Stimulated activated naive CD4-positive, alpha-beta T cell treated with Interleukin-2 at 50 U/mL for 16 hours (primary cell): ENCODE measurements at regions not wholly inside any gene's neighbourhood (a gene's known extent, or its start where the extent isn't known, plus 50 kb on each side); places are given as distances from the start of the nearest gene placed in this dataset.
"Not testable (repeated sequence)": the region's sequence is repeated elsewhere in the genome, so short reads cannot be mapped to it uniquely, and the experiment has no call there.

Experiments
- DNase-seq: peaks from one replicate; lab custom pipeline; 2025; lab: John Stamatoyannopoulos, UW

GRCh38 chr10:63921908-63922467, 400.8 kb downstream of the REEP3 start:
- no peak for DNase-seq

- no peak for DNase-seq
Observed at GRCh38 chr10:63922468-63923284, 401.5 kb downstream of the REEP3 start.

GRCh38 chr10:63929831-63930467, 408.7 kb downstream of the REEP3 start:
- DNase-seq = no peak

GRCh38 chr10:63930584-63930983, 409.4 kb downstream of the REEP3 start:
- no peak for DNase-seq

GRCh38 chr10:63935705-63936104, 414.5 kb downstream of the REEP3 start:
- DNase-seq = no peak

- no peak for DNase-seq
Observed at GRCh38 chr10:63940277-63940922, 419.2 kb downstream of the REEP3 start.

GRCh38 chr10:63964406-63964805, 443.2 kb downstream of the REEP3 start:
- DNase-seq = no peak

GRCh38 chr10:63965846-63966245, 444.6 kb downstream of the REEP3 start:
- DNase-seq = no peak

GRCh38 chr10:63972949-63973827, 452.0 kb downstream of the REEP3 start:
- DNase-seq = no peak

GRCh38 chr10:63976538-63976937, 455.3 kb downstream of the REEP3 start:
- DNase-seq = no peak

- no peak for DNase-seq
Observed at GRCh38 chr10:63977329-63977923, 456.2 kb downstream of the REEP3 start.

- DNase-seq = not testable (repeated sequence)
Observed at GRCh38 chr10:63980870-63981269, 459.7 kb downstream of the REEP3 start.

GRCh38 chr10:63984061-63984460, 462.9 kb downstream of the REEP3 start:
- DNase-seq = not testable (repeated sequence)

- DNase-seq = no peak
Observed at GRCh38 chr10:63986536-63986935, 465.3 kb downstream of the REEP3 start.

- no peak for DNase-seq
Observed at GRCh38 chr10:63987212-63987611, 466.0 kb downstream of the REEP3 start.

- no peak for DNase-seq
Observed at GRCh38 chr10:63994371-63994770, 473.2 kb downstream of the REEP3 start.

GRCh38 chr10:64007157-64007556, 486.0 kb downstream of the REEP3 start:
- DNase-seq = no peak

GRCh38 chr10:64010711-64011110, 489.5 kb downstream of the REEP3 start:
- no peak for DNase-seq

- DNase-seq = no peak
Observed at GRCh38 chr10:64011912-64012714, 490.9 kb downstream of the REEP3 start.

- DNase-seq = no peak
Observed at GRCh38 chr10:64014281-64014680, 493.1 kb downstream of the REEP3 start.
